ENCODE measurements at regions not wholly inside any gene's neighbourhood (a gene's known extent, or its start where the extent isn't known, plus 50 kb on each side); places are given as distances from the start of the nearest gene placed in this dataset.

DNA sequence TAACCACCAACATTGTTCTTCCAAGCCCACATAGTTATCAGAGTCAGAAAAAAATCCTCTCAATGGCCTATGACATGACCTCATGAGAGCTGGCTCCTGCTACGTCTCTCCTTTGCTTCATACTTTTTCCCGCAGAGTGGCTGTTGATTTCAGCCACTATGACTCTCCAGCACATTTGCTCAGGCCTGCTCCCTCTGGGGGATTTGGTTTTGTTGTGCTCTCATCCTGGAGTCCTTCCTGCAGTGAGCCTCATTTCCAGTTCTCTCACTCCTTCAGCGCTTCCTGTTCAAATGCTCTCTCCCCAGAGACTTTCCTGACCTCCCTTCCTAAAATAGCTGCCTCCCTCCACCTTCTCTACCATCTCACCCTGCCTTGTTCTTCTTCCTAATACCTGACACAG, 72.0 kb upstream of the USP29 start:
- TF ChIP-seq CTCF (IDR thresholded peaks at IDR 0.05; ENCODE audit: low read depth, low read length, poor library complexity, severe bottlenecking) (no peak), EZH2phosphoT487 (IDR thresholded peaks at IDR 0.05; ENCODE audit: borderline replicate concordance, low read length) (no peak)
